NCI-H510A treated with DMSO at 0.1 percent for 48 hours (cell line): ENCODE measurements at regions not wholly inside any gene's neighbourhood (a gene's known extent, or its start where the extent isn't known, plus 50 kb on each side); places are given as distances from the start of the nearest gene placed in this dataset.
A peak's percentile ranks its signal among the peaks of the same experiment; 100 is the strongest.

Experiments
- DNase-seq: peaks from one replicate; lab custom pipeline; 2025; lab: John Stamatoyannopoulos, UW

DNA sequence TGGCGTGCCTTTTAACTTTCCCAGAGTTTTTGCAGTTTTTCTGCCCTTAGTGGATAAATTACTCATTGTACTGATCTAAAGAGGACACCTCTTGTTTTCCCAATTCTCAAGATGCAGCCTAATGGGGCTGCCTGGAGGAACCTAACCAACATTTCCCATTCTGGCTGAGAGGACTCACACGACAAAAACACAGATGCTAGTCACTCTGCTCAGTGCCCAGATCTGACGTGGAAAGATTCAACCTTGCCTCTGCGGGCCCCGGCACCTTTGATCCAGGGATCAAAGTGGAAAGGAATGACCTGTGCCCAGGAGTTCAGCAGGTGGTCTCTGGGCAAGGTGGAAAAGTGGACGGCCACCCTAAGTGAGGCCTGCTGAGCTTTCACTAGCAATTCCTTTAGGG lies 162.4 kb upstream of the FMN2 start:
- no peak for DNase-seq

GRCh38 chr1:239930686-239931262 lies 160.9 kb upstream of the FMN2 start:
- DNase-seq: no peak

GRCh38 chr1:239931341-239931740 lies 160.3 kb upstream of the FMN2 start:
- no peak for DNase-seq

GRCh38 chr1:239939602-239940001 lies 152.1 kb upstream of the FMN2 start:
- no peak for DNase-seq

GRCh38 chr1:239943761-239944160 lies 147.9 kb upstream of the FMN2 start:
- no peak for DNase-seq

DNA sequence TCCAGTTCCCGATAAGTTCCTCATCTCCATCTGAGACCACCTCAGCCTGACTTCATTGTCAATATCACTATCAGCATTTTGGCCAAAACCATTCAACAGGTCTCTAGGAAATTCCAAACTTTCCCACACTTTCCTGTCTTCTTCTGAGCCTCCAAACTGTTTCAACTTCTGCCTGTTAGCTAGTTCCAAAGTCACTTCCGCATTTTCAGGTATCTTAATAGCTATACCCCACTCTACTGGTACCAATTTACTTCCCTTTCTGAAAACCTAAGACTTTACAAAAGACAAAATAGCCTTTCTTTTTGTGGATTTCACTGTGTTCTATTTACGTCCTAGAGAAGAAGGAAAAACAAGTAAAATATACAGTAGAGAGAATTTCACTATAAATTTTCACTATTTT lies 147.0 kb upstream of the FMN2 start:
- no peak for DNase-seq

DNA sequence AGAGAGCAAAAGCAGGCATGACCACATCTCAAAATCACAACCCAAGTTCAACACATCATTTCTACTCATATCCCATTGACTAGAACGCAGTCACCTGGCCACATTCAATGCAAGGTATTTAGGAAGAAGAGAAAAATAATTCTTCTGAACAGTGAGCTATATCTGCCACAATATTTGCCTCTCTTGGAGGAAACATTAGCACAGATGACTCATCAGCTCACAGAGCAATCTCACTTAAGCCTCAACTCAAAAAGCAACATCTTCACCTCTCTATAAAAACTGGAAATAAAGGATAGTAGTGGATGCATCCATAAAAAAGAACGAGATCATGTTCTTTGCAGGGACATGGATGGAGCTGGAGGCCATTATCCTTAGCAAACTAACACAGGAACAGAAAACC lies 143.9 kb upstream of the FMN2 start:
- DNase-seq: no peak

DNA sequence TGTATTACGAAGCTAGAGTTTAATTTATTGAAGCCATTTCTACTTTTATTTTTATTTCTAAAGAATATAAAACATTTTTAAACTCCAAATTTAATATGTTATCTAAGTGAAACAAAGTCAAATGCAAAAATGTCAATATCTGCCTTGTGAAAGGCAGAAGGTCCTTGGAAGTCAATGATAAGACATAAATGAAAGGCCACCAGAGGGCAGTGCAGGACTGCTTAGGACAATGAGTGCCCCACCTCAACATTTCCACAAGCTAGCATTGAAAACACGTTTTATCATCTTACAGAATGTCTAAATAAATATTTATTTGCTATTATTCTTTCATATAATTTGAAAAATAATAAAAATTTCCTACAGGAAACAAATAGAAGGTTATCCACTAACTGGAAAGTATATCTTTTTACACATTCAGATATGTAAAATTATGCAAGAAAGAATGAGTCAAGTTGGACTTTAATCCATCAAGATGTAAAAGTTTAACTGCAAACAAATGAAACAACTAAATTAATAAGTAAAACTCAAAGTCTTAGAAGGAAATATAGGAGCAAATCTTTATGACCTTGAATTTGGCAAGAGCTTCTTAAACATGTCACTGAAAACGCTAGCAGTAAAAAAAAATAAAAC lies 140.1 kb upstream of the FMN2 start:
- peak; percentile 61 for DNase-seq

DNA sequence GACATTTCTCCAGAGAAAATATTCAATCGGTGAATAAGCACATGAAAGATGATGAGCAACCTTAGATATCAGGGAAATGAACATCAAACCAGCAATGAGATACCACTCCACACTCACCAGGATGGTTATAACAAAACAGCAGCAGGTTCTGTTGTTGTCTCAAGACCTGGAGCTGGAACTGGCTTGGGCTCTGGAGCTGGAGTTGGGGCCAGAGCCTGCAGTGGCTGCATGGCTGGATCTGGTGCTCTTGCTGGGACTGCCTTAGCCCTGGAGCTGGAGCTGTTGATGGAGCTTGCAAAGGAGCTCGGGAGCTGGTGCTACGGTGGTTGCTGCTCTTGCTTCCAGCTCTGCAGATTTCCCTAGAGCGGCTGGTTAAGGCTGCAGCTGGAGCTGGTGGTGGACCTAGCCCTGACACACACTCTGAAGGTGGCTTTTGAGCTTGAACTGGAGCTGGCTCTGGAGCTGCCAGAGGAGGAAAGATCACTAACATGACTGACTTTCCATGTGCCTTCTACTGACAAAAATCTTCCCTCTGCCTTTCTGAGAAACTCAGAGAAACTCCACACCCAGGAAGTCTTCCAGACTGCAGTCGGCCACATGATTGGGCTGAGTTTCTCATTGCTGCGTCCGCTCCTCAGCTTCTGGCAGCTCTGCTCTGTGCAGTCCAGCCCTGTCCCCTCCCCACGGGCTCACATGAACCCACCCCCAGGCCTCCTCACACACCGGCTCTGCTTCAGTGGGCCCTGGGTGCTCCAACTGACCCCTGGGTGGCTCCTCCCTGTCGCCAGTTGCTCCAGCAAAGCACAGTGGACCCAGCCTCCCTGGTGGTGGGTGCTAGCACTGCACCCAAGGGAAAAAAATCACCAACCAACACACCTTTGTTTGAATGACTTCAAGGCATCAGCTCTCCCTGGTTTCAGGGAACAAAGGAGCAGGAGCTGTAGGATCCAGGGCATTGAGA lies 139.1 kb upstream of the FMN2 start:
- DNase-seq: no peak

DNA sequence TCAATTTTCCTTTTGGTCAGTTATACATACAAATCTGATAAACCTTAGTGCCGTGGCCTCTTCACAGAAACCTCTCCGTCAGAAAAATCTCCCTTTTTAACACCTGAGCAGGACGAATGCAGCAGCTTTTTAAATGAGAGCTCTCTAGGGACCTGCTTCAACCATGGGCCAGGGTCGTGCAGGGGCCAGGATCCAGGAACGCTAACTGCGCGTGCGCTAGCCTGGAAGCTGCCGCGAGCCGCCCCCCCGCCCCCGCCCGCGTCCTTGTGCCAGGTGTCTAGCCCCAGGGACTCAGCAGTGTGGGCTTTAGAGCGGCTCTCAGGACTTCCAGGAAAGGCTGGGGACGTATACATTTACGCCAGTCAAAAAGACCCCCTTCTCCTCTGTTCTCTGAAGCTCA lies 136.8 kb upstream of the FMN2 start:
- DNase-seq: no peak

DNA sequence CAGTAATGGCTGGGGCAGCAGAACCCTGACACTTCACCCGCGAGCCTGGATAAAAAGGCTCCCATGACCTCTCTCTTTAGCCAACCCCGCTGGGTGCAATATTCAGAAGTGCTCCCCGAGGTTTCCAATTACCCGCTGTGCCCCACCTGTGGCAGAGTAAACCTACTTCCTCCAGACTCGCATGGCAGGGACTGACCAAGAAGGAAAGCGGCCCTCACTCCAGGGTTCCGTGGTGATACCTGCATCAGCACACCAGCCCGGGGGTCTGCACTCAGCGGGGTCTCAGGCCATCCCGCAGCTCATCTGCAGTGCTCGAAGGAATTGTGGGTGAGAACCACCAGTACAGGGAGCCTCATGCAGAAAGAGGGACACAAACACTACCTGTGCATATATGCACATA lies 136.3 kb upstream of the FMN2 start:
- DNase-seq: no peak

DNA sequence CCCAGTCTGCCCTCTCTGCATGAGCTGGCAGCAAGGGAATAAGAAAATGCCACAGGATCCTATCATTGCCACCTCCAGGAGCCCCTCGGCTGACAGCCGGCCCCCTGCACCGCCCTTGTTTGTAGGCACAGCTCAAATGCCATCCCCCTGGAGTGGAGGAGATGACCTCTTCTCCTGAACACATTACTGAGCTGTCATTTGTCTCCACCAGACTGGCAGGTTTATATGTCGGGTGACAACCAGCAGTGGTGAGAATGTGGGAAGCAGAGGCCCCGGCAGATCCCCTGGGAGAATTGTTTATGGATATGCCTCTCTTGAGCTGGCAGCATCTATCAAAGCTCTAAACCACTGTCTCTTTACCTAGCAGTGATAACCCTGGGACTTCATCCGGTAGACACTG lies 135.4 kb upstream of the FMN2 start:
- DNase-seq: no peak

GRCh38 chr1:239958063-239958462 lies 133.6 kb upstream of the FMN2 start:
- no peak for DNase-seq

GRCh38 chr1:239960366-239960765 lies 131.3 kb upstream of the FMN2 start:
- DNase-seq: no peak

DNA sequence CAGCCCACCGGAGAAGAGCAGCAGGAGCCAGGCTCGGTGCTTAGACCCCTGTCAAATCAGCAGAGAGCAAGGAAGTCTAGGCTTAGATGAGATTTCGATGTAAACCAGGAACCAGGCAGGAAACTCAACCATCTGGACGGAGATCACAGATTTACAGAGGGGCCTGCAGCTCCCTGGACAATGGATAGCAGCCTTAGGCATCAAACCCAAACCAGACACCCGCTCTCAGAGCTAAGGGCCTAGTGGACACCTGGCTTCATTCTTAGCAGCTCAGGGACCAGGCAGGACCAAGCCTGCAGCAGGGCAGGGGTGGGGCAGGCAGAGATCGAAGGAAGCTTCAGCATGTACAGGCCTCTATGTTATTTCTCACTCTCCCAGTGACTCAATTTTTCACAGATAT lies 127.8 kb upstream of the FMN2 start:
- DNase-seq: no peak

DNA sequence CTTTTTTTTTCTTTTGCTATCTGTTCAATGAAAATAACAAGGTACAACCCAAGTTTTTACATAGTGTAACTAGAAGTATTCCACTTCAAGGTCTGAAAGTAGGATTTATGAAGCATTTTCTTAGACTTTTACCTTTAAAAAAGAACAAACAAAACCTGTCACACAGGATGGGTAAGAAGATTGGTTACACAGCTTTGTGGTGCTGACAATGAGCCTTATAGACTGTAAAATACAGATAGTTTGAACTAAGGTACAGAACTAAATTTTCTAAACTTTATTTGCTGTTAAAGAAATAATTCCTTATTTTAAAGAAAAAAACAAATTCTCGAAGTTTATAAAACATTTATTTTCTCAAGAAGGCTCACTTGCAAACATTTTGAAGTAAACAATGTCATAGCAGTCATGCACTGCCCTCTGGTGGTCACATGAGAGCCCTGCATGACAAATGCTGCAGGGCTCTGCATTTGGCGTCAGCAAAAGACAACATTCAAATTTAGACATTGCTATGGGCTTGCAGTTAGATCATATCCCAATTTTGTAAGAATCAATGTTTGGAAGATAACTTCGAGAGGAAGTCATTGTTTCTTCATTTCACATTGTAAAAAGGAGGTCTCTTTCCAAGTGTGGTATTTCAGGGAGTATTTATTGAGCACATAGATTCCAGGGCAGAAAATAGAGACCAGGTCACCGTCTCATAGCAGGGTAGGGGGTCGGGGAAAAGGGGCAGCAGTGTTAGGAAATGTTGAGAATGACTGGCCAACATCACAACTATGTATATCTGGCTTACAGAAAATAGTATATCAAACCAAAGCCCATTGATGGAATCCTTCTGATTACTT lies 115.3 kb upstream of the FMN2 start:
- peak; percentile 13 for DNase-seq

- DNase-seq: no peak
These were observed 114.3 kb upstream of the FMN2 start for GRCh38 chr1:239977416-239977815.

GRCh38 chr1:239979456-239979855 lies 112.2 kb upstream of the FMN2 start:
- DNase-seq: no peak

DNA sequence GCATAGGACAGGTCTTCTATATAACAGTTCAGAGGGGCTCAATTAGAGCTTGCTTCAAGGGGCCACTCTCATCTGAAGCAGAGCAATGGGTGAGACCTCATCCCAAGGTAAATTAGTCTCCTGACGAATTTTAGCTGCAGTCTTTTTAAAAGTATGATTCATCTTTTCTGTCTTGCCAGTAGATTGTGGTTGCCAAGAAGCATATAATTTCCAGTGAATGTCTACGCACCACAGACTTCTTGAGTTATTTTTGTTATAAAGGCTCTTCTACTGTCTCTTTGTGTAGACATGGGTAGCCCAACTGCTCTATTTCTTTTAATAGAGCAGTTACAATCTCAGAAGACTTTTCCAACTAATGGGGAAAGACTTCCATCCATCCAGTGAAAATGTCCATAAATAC lies 108.9 kb upstream of the FMN2 start:
- no peak for DNase-seq

GRCh38 chr1:239985044-239985443 lies 106.6 kb upstream of the FMN2 start:
- no peak for DNase-seq

- DNase-seq: no peak
These were observed 104.5 kb upstream of the FMN2 start for GRCh38 chr1:239987103-239987745.

- no peak for DNase-seq
These were observed 101.7 kb upstream of the FMN2 start for GRCh38 chr1:239989990-239990389.
